ENCODE measurements at regions not wholly inside any gene's neighbourhood (a gene's known extent, or its start where the extent isn't known, plus 50 kb on each side); places are given as distances from the start of the nearest gene placed in this dataset.

GRCh38 chr6:126905917-126906316 is 212.6 kb upstream of the RSPO3 start:
- H2BK5ac ChIP-seq (ENCODE audit: low read depth, low read length, poor library complexity, severe bottlenecking), result no peak overlapping the region
- ATAC-seq (ENCODE audit: low read depth) (no peak), DNase-seq (no peak)
- no peak overlapping the region for H3K27ac ChIP-seq (ENCODE audit: insufficient read depth, low read length)
- no peaks in the 10 kb centered on the region for H3K4me1 ChIP-seq (ENCODE audit: control insufficient read depth, insufficient read depth, low read length)
- no peak overlapping the region for H2BK20ac ChIP-seq (ENCODE audit: low read depth, low read length)
- intact Hi-C loops (cut with micrococcal nuclease) (no loop called here), in situ Hi-C loops (cut with MboI; ENCODE audit: low sequenced_read_pairs) (no loop called here), dilution Hi-C loops (cut with HindIII; ENCODE audit: low sequenced_read_pairs, unreplicated experiment) (no loop called here)
- no peak overlapping the region for H4K5ac ChIP-seq (ENCODE audit: low read depth, low read length)
- H3K36me3 ChIP-seq (ENCODE audit: control insufficient read depth, insufficient read depth, low read length), result no peaks in the 10 kb centered on the region
- no peak overlapping the region for H3K23ac ChIP-seq (ENCODE audit: low read depth, low read length)
- H3K79me1 ChIP-seq (ENCODE audit: low read depth in 1 of 2, low read length in 2 of 2), result no peaks in the 10 kb centered on the region
- H3K4me3 ChIP-seq (ENCODE audit: insufficient read depth, low read depth, low read length), result no peak overlapping the region
- BruUV-seq (replicated peaks), result no TSS peak
- H2BK120ac ChIP-seq (ENCODE audit: low read depth, low read length), result no peak overlapping the region
- no peak overlapping the region for H3K4me2 ChIP-seq (ENCODE audit: low read depth, low read length)
- no peaks in the 10 kb centered on the region for H3K9me3 ChIP-seq (ENCODE audit: control insufficient read depth, insufficient read depth, low read length)
- WGBS, 2 experiments (ENCODE audit: extremely low coverage in 2 of 2, insufficient read length in 1 of 2), result 86% methylated on average over 4 of the region's 4 CpGs; no CpG with 5 or more reads in 1 of the 2 experiments
- no peak overlapping the region for H3K4ac ChIP-seq (ENCODE audit: low read depth, low read length)
- no peak overlapping the region for H4K8ac ChIP-seq (ENCODE audit: low read depth in 2 of 2, low read length in 2 of 2)
- no peak overlapping the region for H4K91ac ChIP-seq (ENCODE audit: insufficient read depth, low read depth, low read length)
- no peak overlapping the region for H3K9ac ChIP-seq (ENCODE audit: low read depth, low read length)
- no peak overlapping the region for H3K56ac ChIP-seq (ENCODE audit: extremely low read depth, insufficient read depth, low read length)
- ChIA-PET CTCF (interaction anchor here (0.7 kb wide), 1 partner anchor 546 kb away, joined by 3 read pairs; no protein-coding TSS in a partner anchor), POLR2A (ENCODE audit: unreplicated experiment) (no interaction called here)
- H2AK9ac ChIP-seq (replicated peaks; ENCODE audit: low read depth, low read length, poor library complexity), result no peak overlapping the region
- H3K18ac ChIP-seq (ENCODE audit: low read depth, low read length), result no peak overlapping the region
- H2BK15ac ChIP-seq (ENCODE audit: low read depth, low read length), result no peak overlapping the region
- H2AFZ ChIP-seq (replicated peaks; ENCODE audit: low read length, poor library complexity), result no peak overlapping the region
- H4K20me1 ChIP-seq (ENCODE audit: insufficient read depth, low read length), result no peaks in the 10 kb centered on the region
- H3K9me1 ChIP-seq (ENCODE audit: insufficient read depth, low read length), result no peaks in the 10 kb centered on the region
- H2AK5ac ChIP-seq (ENCODE audit: low read depth, low read length), result no peak overlapping the region
- TF ChIP-seq RFX5 (IDR thresholded peaks at IDR 0.05; ENCODE audit: low read depth, low read length) (no peak), CHD1 (IDR thresholded peaks at IDR 0.05; ENCODE audit: low read depth, low read length) (no peak)
- H3K27me3 ChIP-seq (ENCODE audit: control insufficient read depth, insufficient read depth, low read length), result no peaks in the 10 kb centered on the region
- no peak overlapping the region for H3K14ac ChIP-seq (replicated peaks; ENCODE audit: low read depth, low read length)
